H1 (cell line): ENCODE measurements at regions not wholly inside any gene's neighbourhood (a gene's known extent, or its start where the extent isn't known, plus 50 kb on each side); places are given as distances from the start of the nearest gene placed in this dataset.

Experiments used
- CTCF ChIA-PET: fragments of 300-600 bp; sonication (Branson Sonifier 250); formaldehyde crosslinking; loops from one replicate; lab custom pipeline; 2021; ENCODE audit not compliant: partially characterized antibody; lab: Charles Lee
- POLR2A ChIA-PET: fragments of 300-600 bp; sonication (Branson Sonifier 250); formaldehyde crosslinking; loops from one replicate; lab custom pipeline; 2021; ENCODE audit warnings: inconsistent platforms; ENCODE audit not compliant: partially characterized antibody; lab: Charles Lee
- DNase-seq, 2 experiments: peaks; one replicate each; pipeline versions ENCODE4 v3.0.0 to v3.0.0-alpha.2; 2010 to 2022; ENCODE audit warnings: low spot score in 2 of 2, low read depth in 1 of 2, mixed read lengths in 1 of 2
- FAIRE-seq: peaks from 2 replicates; lab custom pipeline; 2011; peaks lifted over from hg19 to GRCh38; lab: Jason Lieb, UNC
- H2AFZ ChIP-seq: 2 replicates; pipeline ENCODE4 v1.8.1; 2012; ENCODE audit warnings: low read length, inconsistent platforms
- H2AK5ac ChIP-seq: 2 replicates; pipeline ENCODE4 v1.6.1; 2013; ENCODE audit warnings: low read depth, low read length
- H2BK120ac ChIP-seq: replicated peaks from 2 replicates; pipeline ENCODE3; 2013; ENCODE audit warnings: low read depth, low read length, inconsistent platforms
- H2BK12ac ChIP-seq: 2 replicates; pipeline ENCODE4 v1.6.1; 2013; ENCODE audit warnings: low read depth, low read length
- H2BK15ac ChIP-seq: 2 replicates; pipeline ENCODE4 v1.6.1; 2013; ENCODE audit warnings: low read length
- H2BK20ac ChIP-seq: 2 replicates; pipeline ENCODE4 v1.6.1; 2013; ENCODE audit warnings: low read length
- H2BK5ac ChIP-seq: 2 replicates; pipeline ENCODE4 v1.6.1; 2013; ENCODE audit warnings: low read depth, low read length
- H3K14ac ChIP-seq: 2 replicates; pipeline ENCODE4 v1.6.1; 2013; ENCODE audit warnings: inconsistent platforms; ENCODE audit not compliant: insufficient read length
- H3K18ac ChIP-seq: 2 replicates; pipeline ENCODE4 v1.6.1; 2013; ENCODE audit warnings: low read length; ENCODE audit errors: extremely low read depth
- H3K23ac ChIP-seq: 2 replicates; pipeline ENCODE4 v1.6.1; 2013; ENCODE audit warnings: inconsistent platforms; ENCODE audit not compliant: insufficient read length
- H3K23me2 ChIP-seq: 2 replicates; pipeline ENCODE4 v1.6.1; 2013; ENCODE audit warnings: low read depth, low read length
- H3K27ac ChIP-seq: 2 replicates; pipeline ENCODE4 v1.6.1; 2011; ENCODE audit warnings: low read depth, low read length, inconsistent platforms
- H3K27me3 ChIP-seq, 4 experiments: replicated peaks in 1 of 4; 1 replicate in 1 of 4; 2 replicates in 3 of 4; pipeline versions ENCODE4 v1.6.1 to v1.8.1; 2011 to 2013; ENCODE audit warnings: low read length in 3 of 4, mild to moderate bottlenecking in 3 of 4, inconsistent platforms in 2 of 4, mixed read lengths in 2 of 4, moderate library complexity in 1 of 4; ENCODE audit not compliant: control insufficient read depth in 3 of 4, insufficient read depth in 3 of 4; ENCODE audit errors: extremely low read depth in 1 of 4
- H3K36me3 ChIP-seq, 4 experiments: 2 replicates each; pipeline versions ENCODE4 v1.6.1 to v1.8.1; 2011 to 2013; ENCODE audit warnings: mild to moderate bottlenecking in 4 of 4, low read length in 3 of 4, moderate library complexity in 2 of 4, control low read depth in 1 of 4, inconsistent platforms in 1 of 4; ENCODE audit not compliant: insufficient read depth in 4 of 4, control insufficient read depth in 2 of 4
- H3K4ac ChIP-seq: replicated peaks from 2 replicates; pipeline ENCODE3; 2013; ENCODE audit warnings: low read length, low read depth, mixed read lengths, inconsistent platforms; ENCODE audit not compliant: insufficient read length
- H3K4me1 ChIP-seq, 4 experiments: replicated peaks in 1 of 4; 1 replicate in 1 of 4; 2 replicates in 3 of 4; pipeline versions ENCODE4 v1.6.1 to v1.8.1; 2011 to 2013; ENCODE audit warnings: low read length in 3 of 4, inconsistent platforms in 2 of 4, mixed read lengths in 1 of 4; ENCODE audit not compliant: insufficient read depth in 4 of 4, control insufficient read depth in 3 of 4
- H3K4me2 ChIP-seq, 2 experiments: 2 replicates each; pipeline versions ENCODE4 v1.6.1 to v1.8.1; 2011 to 2013; ENCODE audit warnings: low read depth in 2 of 2, low read length in 2 of 2, control low read depth in 1 of 2, inconsistent platforms in 1 of 2, mild to moderate bottlenecking in 1 of 2; ENCODE audit not compliant: insufficient read depth in 1 of 2
- H3K4me3 ChIP-seq, 4 experiments: fragments of 200-600, 300-600 bp in 1 of 4; sonication (generic), shearing (Covaris generic), sonication (Bioruptor Twin) in 1 of 4; 2 replicates each; pipeline versions ENCODE4 v1.5.1 to v1.8.1; 2011 to 2016; ENCODE audit warnings: low read length in 4 of 4, low read depth in 3 of 4, control low read depth in 2 of 4, inconsistent platforms in 2 of 4, mild to moderate bottlenecking in 2 of 4, mixed read lengths in 1 of 4, moderate library complexity in 1 of 4; ENCODE audit not compliant: insufficient read depth in 2 of 4; ENCODE audit errors: extremely low read depth in 1 of 4
- H3K56ac ChIP-seq: replicated peaks from 2 replicates; pipeline ENCODE3; 2013; ENCODE audit warnings: low read depth, mild to moderate bottlenecking, mixed read lengths, low read length, inconsistent platforms; ENCODE audit not compliant: insufficient read length
- H3K79me1 ChIP-seq: 2 replicates; pipeline ENCODE4 v1.6.1; 2013; ENCODE audit warnings: low read depth, low read length, control low read depth
- H3K79me2 ChIP-seq, 2 experiments: 2 replicates each; pipeline versions ENCODE4 v1.6.1 to v1.8.1; 2012 to 2013; ENCODE audit warnings: low read length in 2 of 2, mild to moderate bottlenecking in 2 of 2, inconsistent platforms in 1 of 2; ENCODE audit not compliant: insufficient read depth in 2 of 2, control insufficient read depth in 1 of 2
- H3K9ac ChIP-seq, 4 experiments: replicated peaks in 1 of 4; 1 replicate in 1 of 4; 2 replicates in 3 of 4; pipeline versions ENCODE4 v1.6.1 to v1.8.1; 2011 to 2013; ENCODE audit warnings: low read depth in 3 of 4, low read length in 3 of 4, control low read depth in 2 of 4, mild to moderate bottlenecking in 2 of 4, moderate library complexity in 2 of 4, inconsistent platforms in 1 of 4; ENCODE audit errors: extremely low read depth in 1 of 4
- H3K9me3 ChIP-seq, 2 experiments: 2 replicates each; pipeline versions ENCODE4 v1.6.1 to v1.8.1; 2012 to 2013; ENCODE audit warnings: mild to moderate bottlenecking in 2 of 2, moderate library complexity in 2 of 2, control low read depth in 1 of 2, inconsistent platforms in 1 of 2, low read depth in 1 of 2, low read length in 1 of 2, mixed read lengths in 1 of 2; ENCODE audit not compliant: insufficient read depth in 2 of 2
- H4K20me1 ChIP-seq, 2 experiments: replicated peaks in 1 of 2; 2 replicates each; pipeline versions ENCODE3 to v1.8.1; 2011 to 2013; ENCODE audit warnings: inconsistent platforms in 2 of 2, low read length in 2 of 2, mild to moderate bottlenecking in 1 of 2; ENCODE audit not compliant: insufficient read depth in 2 of 2, control insufficient read depth in 1 of 2
- H4K5ac ChIP-seq: 2 replicates; pipeline ENCODE4 v1.6.1; 2013; ENCODE audit warnings: low read length, low read depth, mixed read lengths, inconsistent platforms; ENCODE audit not compliant: insufficient read length
- H4K8ac ChIP-seq: 2 replicates; pipeline ENCODE4 v1.8.0; 2013; ENCODE audit warnings: mild to moderate bottlenecking, moderate library complexity, low read length, inconsistent platforms; ENCODE audit not compliant: insufficient read depth; ENCODE audit errors: extremely low read depth
- H4K91ac ChIP-seq: replicated peaks from 2 replicates; pipeline ENCODE3; 2013; ENCODE audit warnings: low read length, mixed read lengths, inconsistent platforms; ENCODE audit not compliant: insufficient read length
- BACH1 ChIP-seq: IDR thresholded peaks from 2 replicates; pipeline ENCODE4 v1.6.1; 2012; ENCODE audit warnings: low read length, improper control_type of control experiment
- BRCA1 ChIP-seq: IDR thresholded peaks from 2 replicates; pipeline ENCODE4 v1.6.1; 2012; ENCODE audit warnings: low read depth, low read length, improper control_type of control experiment
- EGR1 ChIP-seq: IDR thresholded peaks from 2 replicates; pipeline ENCODE4 v1.6.1; 2011; ENCODE audit warnings: low read depth, low read length, borderline replicate concordance
- EP300 ChIP-seq, 2 experiments: IDR thresholded peaks; 1 replicate in 1 of 2; 2 replicates in 1 of 2; pipeline ENCODE4 v1.6.1; 2011 to 2012; ENCODE audit warnings: low read depth in 2 of 2, low read length in 2 of 2, mild to moderate bottlenecking in 2 of 2, borderline replicate concordance in 1 of 2, inconsistent platforms in 1 of 2, moderate library complexity in 1 of 2
- FOSL1 ChIP-seq: IDR thresholded peaks from 2 replicates; pipeline ENCODE4 v1.6.1; 2011; ENCODE audit warnings: mild to moderate bottlenecking, low read depth, low read length, moderate library complexity; ENCODE audit not compliant: insufficient read depth
- GABPA ChIP-seq: IDR thresholded peaks from 2 replicates; pipeline ENCODE4 v1.6.1; 2011; ENCODE audit warnings: mild to moderate bottlenecking, low read length, moderate library complexity, borderline replicate concordance; ENCODE audit not compliant: insufficient read depth
- HDAC6 ChIP-seq: IDR thresholded peaks from one replicate; pipeline ENCODE4 v1.7.1; 2012; ENCODE audit warnings: low read depth, mild to moderate bottlenecking, inconsistent platforms, low read length, moderate library complexity
- KDM1A ChIP-seq: fragments of 200-600, 300-600 bp; sonication (generic); IDR thresholded peaks from 2 replicates; pipeline ENCODE4 v1.7.1; 2016; ENCODE audit warnings: mild to moderate bottlenecking, low read length, borderline replicate concordance
- NRF1 ChIP-seq: IDR thresholded peaks from 2 replicates; pipeline ENCODE4 v1.6.1; 2011; ENCODE audit warnings: mild to moderate bottlenecking, low read depth, low read length, improper control_type of control experiment
- RAD21 ChIP-seq, 2 experiments: IDR thresholded peaks in 1 of 2; conservative IDR thresholded peaks in 1 of 2; 2 replicates each; pipeline ENCODE4 v1.6.1; 2011; ENCODE audit warnings: low read depth in 2 of 2, low read length in 2 of 2, improper control_type of control experiment in 1 of 2, inconsistent platforms in 1 of 2, mild to moderate bottlenecking in 1 of 2, moderate library complexity in 1 of 2
- SAP30 ChIP-seq: fragments of 300-600 bp; sonication (generic); IDR thresholded peaks from 2 replicates; pipeline ENCODE4 v1.7.1; 2012; ENCODE audit warnings: low read length, moderate library complexity, mild to moderate bottlenecking, inconsistent platforms; ENCODE audit not compliant: insufficient read depth, insufficient replicate concordance
- SP2 ChIP-seq: IDR thresholded peaks from 2 replicates; pipeline ENCODE4 v1.6.1; 2012; ENCODE audit warnings: mild to moderate bottlenecking, low read length, inconsistent platforms
- SP4 ChIP-seq: IDR thresholded peaks from 2 replicates; pipeline ENCODE4 v1.6.1; 2012; ENCODE audit warnings: low read length, inconsistent platforms
- WGBS, 2 experiments: shearing (Covaris generic) in 1 of 2; methylation state at CpG; one replicate each; pipeline versions ENCODE4 v1.1.6 to v1.1.7; 2013 to 2015; ENCODE audit warnings: low lambda C conversion rate in 2 of 2, mixed read lengths in 2 of 2, inconsistent platforms in 1 of 2, low coverage in 1 of 2, missing lambda C conversion rate in 1 of 2; ENCODE audit not compliant: insufficient replicate concordance in 2 of 2, insufficient coverage in 1 of 2, insufficient read length in 1 of 2; ENCODE audit errors: extremely low coverage in 1 of 2, missing lambda C conversion rate in 1 of 2; 5-methylcytosine and 5-hydroxymethylcytosine counted together

DNA sequence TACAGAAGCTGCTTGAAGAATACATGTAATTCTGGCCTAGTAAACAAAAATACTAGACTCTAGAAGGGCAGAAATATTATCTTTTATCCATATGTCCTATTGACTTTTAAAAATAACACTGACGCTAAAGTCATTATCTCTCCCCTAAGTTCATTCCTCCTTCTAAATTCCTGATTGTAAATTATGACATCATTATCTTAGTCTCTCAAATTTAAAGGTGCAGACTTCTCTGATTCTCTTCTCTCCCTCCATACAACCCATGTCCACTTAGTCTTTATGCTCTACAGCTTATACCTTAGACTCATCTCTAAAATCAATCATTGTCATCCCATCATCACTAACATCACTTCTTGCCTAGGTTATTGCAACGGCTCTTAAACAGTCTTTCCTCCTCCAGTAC, 327.9 kb upstream of the GRIA3 start (continued):
- no peak for TF ChIP-seq BACH1

DNA sequence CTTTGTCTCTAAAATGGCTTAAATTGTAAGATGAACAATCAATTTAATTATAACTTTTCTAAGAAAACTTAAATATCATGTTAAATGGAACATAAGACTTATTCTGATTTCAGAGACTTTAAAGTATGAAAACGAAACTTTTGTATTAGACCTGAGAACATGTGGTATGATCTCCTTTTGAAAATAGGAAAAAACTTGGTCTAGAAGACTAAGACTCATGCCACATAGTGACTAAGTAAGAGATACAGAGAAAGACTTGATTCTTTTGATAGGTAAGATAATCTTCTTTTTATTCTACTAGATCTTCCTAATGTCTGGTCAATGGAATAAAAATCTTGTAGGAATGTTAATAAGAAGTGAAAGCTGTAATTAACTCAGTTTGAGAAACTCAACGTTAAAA, 326.3 kb upstream of the GRIA3 start:
- Histone ChIP-seq H4K20me1 (no peaks in the 10 kb centered on the region), H3K56ac (no peak overlapping the region), H2BK12ac (no peak overlapping the region), H3K23me2 (no peaks in the 10 kb centered on the region), H3K79me2 (no peaks in the 10 kb centered on the region), H4K91ac (no peak overlapping the region), H3K36me3 (no peaks in the 10 kb centered on the region), H3K23ac (no peak overlapping the region), H2BK15ac (no peak overlapping the region), H3K27ac (no peak overlapping the region), H3K9ac (no peak overlapping the region), H3K4ac (no peak overlapping the region), H3K14ac (no peak overlapping the region), H3K4me2 (no peak overlapping the region), H3K9me3 (no peaks in the 10 kb centered on the region), H2AFZ (no peak overlapping the region), H3K18ac (no peak overlapping the region), H3K4me3 (no peak overlapping the region), H3K4me1 (no peaks in the 10 kb centered on the region), H4K8ac (no peak overlapping the region), H2AK5ac (no peak overlapping the region), H4K5ac (no peak overlapping the region), H2BK20ac (no peak overlapping the region), H2BK5ac (no peak overlapping the region), H2BK120ac (no peak overlapping the region), H3K27me3 (no peaks in the 10 kb centered on the region), H3K79me1 (no peaks in the 10 kb centered on the region)
- ChIA-PET POLR2A (no interaction called here), CTCF (no interaction called here)
- 80% methylated on average over 2 of the region's 2 CpGs; no CpG with 5 or more reads in 1 of the 2 experiments for WGBS, 2 experiments
- FAIRE-seq: no peak
- no peak for DNase-seq
- TF ChIP-seq SP4: no peak
- no peak for TF ChIP-seq EP300 (IDR thresholded peaks at IDR 0.05; ENCODE audit: borderline replicate concordance in 1 of 2, low read depth in 2 of 2, low read length in 2 of 2)
- no peak for TF ChIP-seq NRF1
- no peak for TF ChIP-seq FOSL1
- TF ChIP-seq KDM1A: no peak
- no peak for TF ChIP-seq BRCA1
- TF ChIP-seq BACH1: no peak
- TF ChIP-seq GABPA: no peak
- no peak for TF ChIP-seq HDAC6
- no peak for TF ChIP-seq SP2
- no peak for TF ChIP-seq EGR1
- no peak for TF ChIP-seq SAP30
- no peak for TF ChIP-seq RAD21 (IDR thresholded peaks at IDR 0.05 in 1 of 2, conservative IDR thresholded peaks at IDR 0.05 in 1 of 2; ENCODE audit: low read depth in 2 of 2, low read length in 2 of 2)
